ENCODE measurements at regions not wholly inside any gene's neighbourhood (a gene's known extent, or its start where the extent isn't known, plus 50 kb on each side); places are given as distances from the start of the nearest gene placed in this dataset.

- DNase-seq (ENCODE audit: low spot score in 2 of 2) = no peak
- Mint-ChIP-seq H3K36me3 (no peaks in the 10 kb centered on the region), H3K9me3 (peaks cover 7% of the 10 kb centered on the region), H3K4me3 (no peak overlapping the region), H3K4me1 (no peaks in the 10 kb centered on the region), H3K27ac (no peak overlapping the region)
- ATAC-seq = no peak
These were observed 460.3 kb downstream of the GBA3 start for GRCh38 chr4:23153076-23153475.

GRCh38 chr4:23149815-23150214 lies 457.1 kb downstream of the GBA3 start:
- H3K4me3 Mint-ChIP-seq = no peak overlapping the region
- H3K36me3 Mint-ChIP-seq = no peaks in the 10 kb centered on the region
- ATAC-seq (no peak), DNase-seq (ENCODE audit: low spot score in 2 of 2) (no peak)
- peaks cover 6% of the 10 kb centered on the region for H3K9me3 Mint-ChIP-seq
- H3K27ac Mint-ChIP-seq = no peak overlapping the region
- no peaks in the 10 kb centered on the region for H3K4me1 Mint-ChIP-seq

- Mint-ChIP-seq H3K36me3 (no peaks in the 10 kb centered on the region), H3K27ac (no peak overlapping the region), H3K9me3 (peaks cover 5% of the 10 kb centered on the region), H3K4me1 (no peaks in the 10 kb centered on the region), H3K4me3 (no peak overlapping the region)
- no peak for ATAC-seq
- no peak for DNase-seq (ENCODE audit: low spot score in 2 of 2)
These were observed 452.0 kb downstream of the GBA3 start for GRCh38 chr4:23144707-23145106.

GRCh38 chr4:23135792-23136645 lies 443.3 kb downstream of the GBA3 start:
- Mint-ChIP-seq H3K36me3 (no peaks in the 10 kb centered on the region), H3K27ac (no peak overlapping the region), H3K4me3 (no peak overlapping the region), H3K9me3 (peaks cover 4% of the 10 kb centered on the region), H3K4me1 (no peaks in the 10 kb centered on the region)
- no peak for ATAC-seq
- DNase-seq (ENCODE audit: low spot score in 2 of 2) = no peak

GRCh38 chr4:23134331-23134730 lies 441.6 kb downstream of the GBA3 start:
- no peak for DNase-seq (ENCODE audit: low spot score in 2 of 2)
- ATAC-seq = no peak
- Mint-ChIP-seq H3K4me3 (no peak overlapping the region), H3K9me3 (peaks cover 6% of the 10 kb centered on the region), H3K27ac (no peak overlapping the region), H3K36me3 (no peaks in the 10 kb centered on the region), H3K4me1 (no peaks in the 10 kb centered on the region)

- DNase-seq (ENCODE audit: low spot score in 2 of 2) = no peak
- ATAC-seq = no peak
- no peaks in the 10 kb centered on the region for H3K36me3 Mint-ChIP-seq
- H3K4me1 Mint-ChIP-seq = no peaks in the 10 kb centered on the region
- no peak overlapping the region for H3K27ac Mint-ChIP-seq
- peaks cover 17% of the 10 kb centered on the region for H3K9me3 Mint-ChIP-seq
- H3K4me3 Mint-ChIP-seq = no peak overlapping the region
These were observed 438.1 kb downstream of the GBA3 start for GRCh38 chr4:23130845-23131244.

GRCh38 chr4:23125118-23125517 lies 432.4 kb downstream of the GBA3 start:
- Mint-ChIP-seq H3K27ac (no peak overlapping the region), H3K9me3 (peaks cover 28% of the 10 kb centered on the region), H3K36me3 (no peaks in the 10 kb centered on the region), H3K4me3 (no peak overlapping the region), H3K4me1 (no peaks in the 10 kb centered on the region)
- DNase-seq (ENCODE audit: low spot score in 2 of 2) (no peak), ATAC-seq (no peak)

DNA sequence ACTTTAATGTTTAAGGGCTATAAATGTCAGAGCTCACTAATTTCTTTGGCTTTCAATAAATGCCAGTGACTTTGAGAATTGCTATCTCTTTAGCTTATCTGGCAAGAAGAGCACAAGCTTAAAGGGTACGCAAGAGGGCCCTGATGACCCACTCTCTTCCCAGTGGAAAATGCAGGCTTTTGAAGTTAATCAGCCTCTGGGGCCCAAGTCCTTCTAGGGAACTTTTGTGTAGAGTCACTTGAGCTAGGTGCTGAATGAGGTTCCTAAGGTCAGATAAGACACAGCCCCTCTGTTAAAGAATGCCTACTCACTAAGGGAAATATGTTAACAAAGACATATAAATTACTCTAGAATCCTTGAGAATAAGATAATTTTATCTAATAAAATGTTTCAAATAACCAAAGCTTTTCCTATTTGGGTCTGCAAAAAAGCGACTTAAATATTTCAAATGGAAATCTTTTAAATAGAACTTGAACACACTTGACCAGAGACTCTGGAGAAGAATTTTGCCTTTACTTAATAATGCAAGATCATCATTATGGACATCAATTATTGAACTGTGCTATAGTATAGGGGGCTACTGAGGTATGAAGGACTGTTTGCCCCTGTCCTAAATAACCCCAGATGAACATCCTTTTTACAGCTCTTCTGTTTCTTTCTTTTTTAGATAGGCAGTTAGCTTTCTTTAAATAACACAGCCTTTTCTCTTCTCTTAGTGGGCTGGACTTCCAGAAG lies 430.1 kb downstream of the GBA3 start:
- DNase-seq (ENCODE audit: low spot score in 2 of 2) (no peak), ATAC-seq (no peak)
- H3K36me3 Mint-ChIP-seq = no peaks in the 10 kb centered on the region
- H3K9me3 Mint-ChIP-seq = peaks cover 25% of the 10 kb centered on the region
- no peak overlapping the region for H3K27ac Mint-ChIP-seq
- H3K4me1 Mint-ChIP-seq = no peaks in the 10 kb centered on the region
- no peak overlapping the region for H3K4me3 Mint-ChIP-seq

DNA sequence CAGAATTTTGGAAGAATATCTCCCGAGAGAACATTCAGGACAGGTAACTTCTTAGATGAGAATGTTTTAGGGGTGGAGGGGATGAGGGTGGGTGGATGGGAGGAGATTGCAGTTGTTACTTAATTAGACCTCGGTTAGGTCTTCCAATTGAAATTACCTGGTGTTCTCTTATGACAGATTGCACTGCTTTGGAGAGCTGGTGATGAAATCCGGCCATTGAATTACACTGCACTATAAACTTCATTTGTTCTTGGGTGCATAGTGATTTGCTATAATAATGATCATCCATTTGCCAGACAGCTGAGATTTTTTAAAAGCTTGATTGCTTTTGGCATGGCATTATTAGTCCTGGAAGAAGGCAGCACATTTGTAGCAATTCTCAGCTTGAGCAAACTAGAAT lies 427.6 kb downstream of the GBA3 start:
- DNase-seq (ENCODE audit: low spot score in 2 of 2) (no peak), ATAC-seq (no peak)
- Mint-ChIP-seq H3K27ac (no peak overlapping the region), H3K9me3 (peaks cover 20% of the 10 kb centered on the region), H3K36me3 (no peaks in the 10 kb centered on the region), H3K4me3 (no peak overlapping the region), H3K4me1 (no peaks in the 10 kb centered on the region)

GRCh38 chr4:23117826-23118225 lies 425.1 kb downstream of the GBA3 start:
- no peak overlapping the region for H3K27ac Mint-ChIP-seq
- no peaks in the 10 kb centered on the region for H3K36me3 Mint-ChIP-seq
- H3K9me3 Mint-ChIP-seq = peaks cover 19% of the 10 kb centered on the region
- no peaks in the 10 kb centered on the region for H3K4me1 Mint-ChIP-seq
- no peak for DNase-seq (ENCODE audit: low spot score in 2 of 2)
- no peak for ATAC-seq
- H3K4me3 Mint-ChIP-seq = no peak overlapping the region

DNA sequence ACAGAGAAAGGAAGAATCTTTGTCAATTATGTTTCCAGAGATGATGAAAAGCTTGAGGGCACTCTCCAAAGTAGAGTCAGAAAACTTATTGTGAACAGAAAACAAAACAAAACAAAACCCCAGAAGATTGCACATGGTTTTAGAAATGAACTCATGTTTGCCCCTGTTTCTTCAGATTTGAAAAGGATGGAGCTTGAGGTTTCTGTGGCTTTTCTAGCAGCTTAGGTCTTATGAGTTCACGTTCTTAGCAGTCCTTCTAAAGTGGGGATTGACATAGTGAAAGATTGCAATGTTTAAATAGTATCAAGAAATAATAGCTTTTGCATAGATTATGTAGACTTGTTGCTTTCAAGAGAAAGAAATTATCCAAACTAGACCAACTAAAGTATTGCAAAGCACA lies 421.8 kb downstream of the GBA3 start:
- Mint-ChIP-seq H3K4me3 (no peak overlapping the region), H3K27ac (no peak overlapping the region), H3K9me3 (peaks cover 28% of the 10 kb centered on the region), H3K4me1 (no peaks in the 10 kb centered on the region), H3K36me3 (no peaks in the 10 kb centered on the region)
- DNase-seq (ENCODE audit: low spot score in 2 of 2) (no peak), ATAC-seq (no peak)

GRCh38 chr4:23113104-23113503 lies 420.4 kb downstream of the GBA3 start:
- Mint-ChIP-seq H3K4me3 (no peak overlapping the region), H3K36me3 (no peaks in the 10 kb centered on the region), H3K27ac (no peak overlapping the region), H3K4me1 (no peaks in the 10 kb centered on the region), H3K9me3 (peaks cover 28% of the 10 kb centered on the region)
- DNase-seq (ENCODE audit: low spot score in 2 of 2) (no peak), ATAC-seq (no peak)

GRCh38 chr4:23106516-23106915 lies 413.8 kb downstream of the GBA3 start:
- DNase-seq (ENCODE audit: low spot score in 2 of 2) (no peak), ATAC-seq (no peak)
- Mint-ChIP-seq H3K4me1 (no peaks in the 10 kb centered on the region), H3K9me3 (peaks cover 19% of the 10 kb centered on the region), H3K36me3 (no peaks in the 10 kb centered on the region), H3K27ac (no peak overlapping the region), H3K4me3 (no peak overlapping the region)

- no peaks in the 10 kb centered on the region for H3K36me3 Mint-ChIP-seq
- H3K27ac Mint-ChIP-seq = no peak overlapping the region
- DNase-seq (ENCODE audit: low spot score in 2 of 2) (no peak), ATAC-seq (no peak)
- no peak overlapping the region for H3K4me3 Mint-ChIP-seq
- no peaks in the 10 kb centered on the region for H3K4me1 Mint-ChIP-seq
- H3K9me3 Mint-ChIP-seq = peaks cover 22% of the 10 kb centered on the region
These were observed 413.1 kb downstream of the GBA3 start for GRCh38 chr4:23105759-23106370.

DNA sequence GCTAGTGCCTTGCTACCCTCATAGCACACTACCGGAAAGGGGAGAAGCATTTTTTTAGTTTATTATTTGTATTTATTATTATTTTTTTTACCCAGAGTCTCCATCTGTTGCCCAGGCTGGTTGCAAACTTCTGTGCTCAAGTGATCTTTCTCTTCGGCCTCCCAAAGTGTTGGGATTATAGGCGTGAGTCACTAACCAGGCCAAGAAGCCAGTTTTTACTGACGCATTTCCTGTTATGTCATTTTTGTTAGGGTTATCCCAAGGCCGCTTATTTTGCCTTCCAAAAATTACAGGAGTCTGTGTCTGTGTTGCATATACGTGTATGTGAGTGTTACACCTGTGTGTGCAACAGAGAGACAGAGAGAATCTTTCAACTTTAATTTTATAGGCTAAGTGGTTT lies 404.5 kb downstream of the GBA3 start:
- Mint-ChIP-seq H3K4me3 (no peak overlapping the region), H3K27ac (no peak overlapping the region), H3K36me3 (no peaks in the 10 kb centered on the region), H3K9me3 (peaks cover 19% of the 10 kb centered on the region), H3K4me1 (no peaks in the 10 kb centered on the region)
- ATAC-seq (no peak), DNase-seq (ENCODE audit: low spot score in 2 of 2) (no peak)

DNA sequence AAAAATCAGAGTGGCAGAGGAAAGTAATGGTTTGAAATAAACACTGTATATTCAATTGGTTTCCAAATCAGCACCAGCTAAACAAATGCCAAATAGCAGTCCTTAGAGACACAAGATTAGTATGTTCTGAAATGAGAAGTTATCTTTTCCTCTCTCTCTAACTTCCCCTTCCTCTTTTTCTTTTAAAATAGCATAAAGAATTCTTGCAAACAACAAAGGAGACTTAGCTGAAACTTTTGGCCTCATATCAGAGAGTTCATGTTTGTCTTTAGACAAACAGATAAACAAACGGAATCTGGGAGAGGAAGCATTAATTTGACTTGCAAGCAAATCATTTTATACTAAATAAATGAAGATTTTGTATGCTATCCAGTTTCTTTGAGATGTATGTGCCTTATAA lies 399.0 kb downstream of the GBA3 start:
- Mint-ChIP-seq H3K36me3 (no peaks in the 10 kb centered on the region), H3K9me3 (peaks cover 24% of the 10 kb centered on the region), H3K4me1 (no peaks in the 10 kb centered on the region), H3K27ac (no peak overlapping the region), H3K4me3 (no peak overlapping the region)
- no peak for ATAC-seq
- no peak for DNase-seq (ENCODE audit: low spot score in 2 of 2)
